Stimulated activated CD4-positive, alpha-beta T cell treated with anti-CD3 and anti-CD28 coated beads, Interleukin-1b, Interleukin-23, amount 100 ng/mL, for 24 hours (primary cell): ENCODE measurements at regions not wholly inside any gene's neighbourhood (a gene's known extent, or its start where the extent isn't known, plus 50 kb on each side); places are given as distances from the start of the nearest gene placed in this dataset.

Experiments used
- DNase-seq, 4 experiments: peaks; one replicate each; pipeline ENCODE4 v3.0.0-alpha.2; 2020; ENCODE audit warnings: low read depth in 4 of 4, low spot score in 1 of 4

GRCh38 chr9:134214386-134214765, 50.0 kb upstream of the RNU6ATAC start:
- no peak for DNase-seq

GRCh38 chr9:134214766-134215419, 50.5 kb upstream of the RNU6ATAC start:
- DNase-seq, result no peak

DNA sequence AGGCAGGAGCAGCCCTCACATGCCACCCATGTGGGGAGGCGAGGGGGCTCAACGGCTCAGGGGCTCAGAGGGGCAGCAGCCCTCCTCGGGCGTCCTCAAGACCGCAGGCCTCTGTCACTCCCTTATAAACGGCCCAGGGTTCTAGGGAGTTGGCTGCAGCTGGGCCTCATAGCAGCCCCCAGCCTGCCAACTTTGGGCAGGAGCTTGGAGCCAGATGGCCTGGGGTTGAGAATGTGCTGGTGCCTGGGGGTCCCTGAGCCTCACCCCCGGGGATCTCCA, 51.0 kb upstream of the RNU6ATAC start:
- DNase-seq, result no peak

GRCh38 chr9:134215699-134216448, 51.5 kb upstream of the RNU6ATAC start:
- DNase-seq, result no peak

GRCh38 chr9:134216449-134216951, 52.1 kb upstream of the RNU6ATAC start:
- DNase-seq, result no peak

DNA sequence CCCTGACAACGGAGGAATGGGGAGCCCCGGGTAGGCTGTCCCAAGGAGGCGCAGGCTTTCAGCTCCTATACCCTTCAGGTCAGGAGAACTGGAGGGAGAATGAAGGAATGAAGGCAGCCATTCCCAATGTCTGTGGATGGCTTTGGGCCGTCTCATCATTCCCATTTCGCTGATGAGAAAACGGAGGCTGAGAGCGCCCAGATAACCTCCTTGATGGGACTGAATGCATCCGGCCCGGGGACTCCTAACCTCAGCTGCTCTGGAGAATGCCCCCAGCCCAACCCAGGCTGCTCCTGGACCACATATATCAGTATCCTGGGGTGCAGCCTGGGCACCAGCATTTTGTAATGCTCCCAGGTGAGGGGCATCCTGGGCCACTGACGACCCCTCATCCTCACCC, 52.6 kb upstream of the RNU6ATAC start:
- DNase-seq, result no peak

DNA sequence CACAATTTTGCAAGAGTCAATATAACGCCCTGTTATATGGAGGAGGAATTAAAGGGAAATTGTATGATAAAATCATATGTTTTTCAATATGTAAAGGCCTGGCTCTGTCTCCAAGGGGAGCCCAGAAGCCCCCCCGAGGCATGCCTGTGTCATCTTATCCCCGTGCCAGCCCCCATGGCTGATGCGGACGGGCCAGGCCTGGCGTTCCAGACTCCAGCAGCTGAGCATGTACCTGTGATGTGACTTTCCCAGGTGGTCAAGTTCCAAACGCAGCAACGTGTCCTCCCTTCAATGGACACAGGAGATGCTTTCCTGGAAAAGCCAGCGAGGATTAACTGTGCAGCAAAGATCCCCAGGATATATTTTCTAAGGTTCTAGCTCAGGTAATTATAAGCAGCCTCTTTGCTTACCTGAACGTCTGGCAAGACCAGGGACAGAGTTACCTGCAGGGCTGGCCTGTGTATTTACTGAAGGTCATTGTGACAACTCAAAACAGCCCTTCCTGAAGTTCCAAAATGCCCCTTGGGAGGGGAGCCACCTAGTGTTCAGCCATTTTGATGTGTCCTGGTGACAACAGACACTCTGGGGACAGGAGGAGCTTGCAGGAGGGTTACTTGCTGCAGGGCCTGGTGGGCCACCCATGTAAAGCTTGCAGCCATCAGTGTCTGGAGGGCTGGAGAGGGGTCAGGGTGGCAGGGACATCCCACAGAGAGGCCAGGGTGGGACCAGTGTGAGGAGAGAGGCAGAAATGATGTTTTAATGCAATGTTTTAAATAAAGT, 53.3 kb upstream of the RNU6ATAC start:
- DNase-seq, result no peak

GRCh38 chr9:134218230-134218629, 53.9 kb upstream of the RNU6ATAC start:
- no peak for DNase-seq

DNA sequence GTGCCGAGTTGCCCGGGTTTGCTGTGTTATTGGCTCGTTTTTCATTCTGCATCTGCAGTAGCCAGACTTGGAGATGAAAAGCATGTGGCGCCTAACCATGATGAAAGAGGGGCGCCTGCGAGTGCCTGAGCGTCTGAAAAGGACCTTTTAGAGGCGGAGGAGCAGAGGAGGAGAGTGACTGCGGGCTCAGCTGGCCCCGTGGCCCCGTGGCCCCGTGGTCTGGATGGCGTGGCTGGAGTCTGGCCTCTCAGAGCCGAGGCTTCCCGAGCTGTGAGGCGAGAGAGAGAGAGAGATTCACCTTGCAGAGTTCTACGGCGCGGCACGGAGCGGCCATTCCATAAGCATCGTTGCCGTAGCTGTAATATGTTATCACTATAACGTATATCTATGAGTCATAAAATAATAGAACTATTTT, 55.3 kb upstream of the RNU6ATAC start:
- no peak for DNase-seq

GRCh38 chr9:134220311-134220710, 55.9 kb upstream of the RNU6ATAC start:
- no peak for DNase-seq

GRCh38 chr9:134221273-134222017, 57.1 kb upstream of the RNU6ATAC start:
- DNase-seq, result no peak

DNA sequence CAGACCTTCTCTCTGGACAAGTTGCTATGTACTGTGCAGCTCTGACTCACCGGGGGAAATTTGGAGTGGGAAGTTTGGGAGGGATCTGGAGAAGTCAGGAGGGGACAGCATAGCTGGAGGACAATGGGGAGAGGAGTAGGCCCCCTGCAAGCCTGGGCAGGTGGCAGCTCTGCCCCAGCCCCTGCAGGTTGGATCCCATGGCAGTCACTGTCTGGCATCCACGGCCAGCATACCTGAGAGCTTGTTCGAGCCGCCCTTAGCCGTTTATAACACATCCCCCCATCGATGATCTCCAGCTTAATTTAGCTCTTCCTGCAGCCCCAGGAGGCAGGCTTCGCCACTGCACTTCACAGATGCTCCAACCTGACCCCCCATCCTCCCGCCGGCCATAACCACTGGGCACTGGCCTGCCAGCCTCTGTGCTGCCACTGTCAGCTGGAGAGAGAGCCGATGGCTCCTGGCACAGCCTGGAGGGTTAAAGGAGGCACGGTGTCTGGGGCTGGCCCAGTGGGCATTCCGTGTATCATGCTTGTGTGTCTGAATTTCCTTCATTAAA, 57.7 kb upstream of the RNU6ATAC start:
- DNase-seq, result no peak

DNA sequence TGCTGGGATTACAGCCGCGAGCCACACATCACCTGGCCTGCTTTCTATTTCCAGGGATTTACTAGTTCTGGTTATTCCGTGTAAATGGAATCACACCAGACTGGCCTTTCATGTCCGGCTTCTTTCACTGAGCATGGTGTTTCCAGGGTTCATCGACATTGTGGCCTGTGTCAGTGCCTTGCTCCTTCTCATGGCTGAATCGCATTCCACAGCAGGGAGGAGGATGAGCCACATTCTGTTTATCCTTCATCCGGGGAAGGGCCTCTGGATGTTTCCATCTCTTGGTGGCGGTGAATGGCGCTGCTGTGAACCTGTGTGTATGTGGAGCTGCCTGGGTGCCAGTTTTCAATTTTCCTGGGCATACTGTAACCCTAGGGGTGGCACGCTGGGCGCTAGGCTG, 58.7 kb upstream of the RNU6ATAC start:
- DNase-seq, result no peak

DNA sequence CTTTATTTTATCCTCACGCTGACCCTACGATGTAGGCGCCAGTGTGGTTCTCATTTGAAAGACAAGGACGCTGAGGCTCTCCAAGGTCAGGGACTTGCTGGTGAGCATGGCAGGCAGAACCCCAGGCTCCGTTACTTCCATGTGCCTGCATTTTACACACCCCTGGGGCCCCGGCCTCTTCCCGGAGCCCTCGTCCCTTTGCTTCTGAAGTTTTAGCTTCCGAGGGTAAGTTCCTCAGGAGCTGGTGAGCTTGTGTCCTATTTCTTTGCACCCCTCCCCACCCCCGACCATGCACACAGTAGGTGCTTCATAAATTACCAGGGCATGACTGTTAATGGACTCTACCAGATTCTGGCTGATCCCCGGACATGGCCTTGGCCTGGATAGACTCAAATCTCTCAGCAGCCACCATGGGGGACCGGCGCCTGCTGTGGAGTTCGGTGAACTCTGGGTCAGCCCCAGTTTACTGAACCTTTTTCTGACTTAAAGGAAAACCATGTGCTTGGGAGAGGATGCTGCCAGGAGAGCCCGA, 59.3 kb upstream of the RNU6ATAC start:
- DNase-seq, result no peak

GRCh38 chr9:134224127-134224526, 59.8 kb upstream of the RNU6ATAC start:
- no peak for DNase-seq

GRCh38 chr9:134224567-134225093, 60.3 kb upstream of the RNU6ATAC start:
- no peak for DNase-seq

DNA sequence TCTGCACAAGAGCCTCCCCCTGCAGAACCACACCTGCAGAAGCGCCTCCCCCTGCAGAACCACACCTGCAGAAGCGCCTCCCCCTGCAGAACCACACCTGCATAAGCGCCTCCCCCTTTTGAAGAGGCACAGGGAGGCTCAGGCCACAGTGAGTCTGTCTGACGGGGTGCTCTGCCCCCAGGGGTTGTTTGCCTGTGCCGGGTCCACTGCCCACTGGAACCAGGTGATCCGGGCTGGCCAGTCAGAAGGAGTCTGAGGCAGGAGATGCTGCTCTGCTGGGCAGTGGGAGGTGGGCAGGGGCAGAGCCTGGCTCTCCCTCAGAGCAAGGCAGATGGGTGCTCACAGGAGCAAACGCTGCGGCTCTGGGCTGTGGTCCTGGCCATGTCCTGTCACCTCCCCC, 60.8 kb upstream of the RNU6ATAC start:
- no peak for DNase-seq

GRCh38 chr9:134225816-134226215, 61.5 kb upstream of the RNU6ATAC start:
- DNase-seq, result no peak

GRCh38 chr9:134226221-134226930, 62.0 kb upstream of the RNU6ATAC start:
- DNase-seq, result no peak
